ENCODE measurements at regions not wholly inside any gene's neighbourhood (a gene's known extent, or its start where the extent isn't known, plus 50 kb on each side); places are given as distances from the start of the nearest gene placed in this dataset.

DNA sequence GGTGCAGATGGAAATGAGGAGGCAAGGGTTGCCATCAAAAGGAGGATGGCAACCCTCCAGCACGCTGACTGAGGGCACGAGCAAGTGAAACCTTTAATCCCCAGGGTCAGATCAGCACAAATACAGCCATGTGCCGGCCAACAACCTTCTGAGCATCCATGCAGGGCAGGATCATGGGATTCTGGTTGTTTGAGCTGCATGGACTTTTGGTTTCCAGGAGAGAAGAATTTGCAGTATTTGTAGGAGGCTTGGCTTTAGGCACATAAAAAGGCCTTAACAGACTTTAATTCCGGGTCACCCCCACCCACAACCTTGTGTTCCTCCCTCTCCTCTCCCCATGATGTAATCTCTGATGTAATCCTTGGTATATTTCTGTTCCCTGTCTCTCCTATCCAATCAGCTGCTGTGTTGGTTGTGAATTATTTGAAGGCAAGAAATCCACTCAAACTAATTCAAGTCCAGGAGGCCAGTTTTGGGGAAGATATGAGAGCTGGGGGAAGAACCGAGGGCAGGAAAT lies 254.3 kb downstream of the SHQ1 start:
- no peak for DNase-seq (ENCODE audit: low read depth in 2 of 3, low spot score in 2 of 3)

DNA sequence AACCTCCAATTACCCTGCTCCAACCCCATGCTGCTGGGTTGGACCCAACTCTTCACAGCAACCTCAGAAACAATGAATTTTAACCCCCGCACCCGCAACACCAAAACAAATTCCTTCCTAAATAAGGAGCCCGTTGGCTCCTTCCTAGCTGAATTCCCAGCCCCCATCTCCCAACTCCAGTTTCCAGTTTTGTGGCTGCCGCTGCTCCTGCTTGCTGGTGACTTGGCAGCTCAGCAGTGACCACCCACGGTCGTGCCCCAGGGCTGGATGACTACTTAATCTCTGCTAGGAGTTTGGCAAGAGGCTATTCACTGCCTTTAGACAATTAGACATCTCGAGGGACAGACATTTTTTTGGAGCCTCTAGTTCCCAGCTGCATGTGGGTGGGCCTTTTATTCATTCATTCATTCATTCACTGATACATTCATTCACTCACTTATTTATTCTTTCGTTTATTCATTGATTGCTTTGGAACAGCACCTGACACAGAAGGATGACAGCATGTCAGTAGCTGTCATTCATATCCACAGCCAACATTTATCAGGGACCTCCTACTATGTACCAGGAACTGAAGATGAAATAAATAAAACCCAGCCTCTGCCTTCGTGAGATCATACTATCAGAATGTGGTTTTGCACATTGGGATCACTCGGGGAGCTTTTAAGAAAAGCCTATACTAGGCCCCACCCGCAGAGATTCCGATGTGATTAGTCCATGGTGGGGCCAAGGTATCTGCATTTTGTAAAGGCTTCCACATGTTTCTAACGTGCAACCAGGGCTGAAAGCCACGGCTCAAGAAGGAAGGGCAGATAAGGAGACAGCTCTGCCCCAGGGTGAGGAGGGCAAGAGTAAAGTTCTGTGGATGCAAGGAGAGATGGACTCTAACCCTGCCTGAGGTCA lies 256.5 kb downstream of the SHQ1 start:
- no peak for DNase-seq (ENCODE audit: low read depth in 2 of 3, low spot score in 2 of 3)

DNA sequence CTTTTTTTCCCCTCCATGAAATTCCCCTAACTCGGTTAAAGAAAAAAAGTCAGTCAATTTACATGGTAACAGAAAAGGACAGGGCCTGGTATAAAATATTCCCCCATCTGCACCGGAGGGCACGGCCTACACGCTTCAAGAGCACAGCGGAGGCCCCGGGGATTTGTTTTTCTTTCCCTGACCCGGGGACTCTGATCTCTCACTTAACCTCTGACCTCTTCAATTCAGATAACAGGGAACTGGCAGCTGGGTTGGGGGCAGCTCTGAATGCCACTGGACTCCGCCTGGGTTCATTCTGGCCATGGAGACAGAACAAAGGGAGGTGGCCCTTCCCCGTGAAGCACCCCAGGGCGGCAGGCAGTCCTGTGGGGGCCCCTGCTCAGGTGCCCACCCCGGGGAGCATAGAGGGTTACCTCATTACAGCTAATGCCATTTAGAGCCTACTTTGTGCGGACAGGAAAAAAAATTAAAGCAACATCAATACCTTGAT lies 257.5 kb downstream of the SHQ1 start:
- DNase-seq (ENCODE audit: low read depth in 2 of 3, low spot score in 2 of 3): no peak

DNA sequence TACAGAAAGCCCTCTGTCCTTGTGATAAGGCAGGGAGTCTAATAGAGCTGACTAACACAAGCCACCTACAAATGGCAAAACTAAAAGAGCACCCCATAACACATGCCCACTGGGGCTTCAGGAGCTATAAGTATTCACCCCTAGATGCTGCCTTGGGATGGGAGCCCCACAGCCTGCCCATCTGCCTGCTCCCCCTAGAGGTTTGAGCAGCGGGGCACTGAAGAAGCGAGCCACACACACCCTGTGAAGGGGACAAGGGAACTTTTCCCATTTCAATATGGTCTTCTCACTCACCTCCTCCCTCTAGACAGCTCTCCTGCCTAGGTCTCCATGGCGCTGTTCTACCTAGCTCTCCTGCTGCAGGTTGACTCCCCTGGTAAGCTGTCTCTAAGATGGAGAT lies 261.0 kb downstream of the SHQ1 start:
- DNase-seq (ENCODE audit: low read depth in 2 of 3, low spot score in 2 of 3): no peak

DNA sequence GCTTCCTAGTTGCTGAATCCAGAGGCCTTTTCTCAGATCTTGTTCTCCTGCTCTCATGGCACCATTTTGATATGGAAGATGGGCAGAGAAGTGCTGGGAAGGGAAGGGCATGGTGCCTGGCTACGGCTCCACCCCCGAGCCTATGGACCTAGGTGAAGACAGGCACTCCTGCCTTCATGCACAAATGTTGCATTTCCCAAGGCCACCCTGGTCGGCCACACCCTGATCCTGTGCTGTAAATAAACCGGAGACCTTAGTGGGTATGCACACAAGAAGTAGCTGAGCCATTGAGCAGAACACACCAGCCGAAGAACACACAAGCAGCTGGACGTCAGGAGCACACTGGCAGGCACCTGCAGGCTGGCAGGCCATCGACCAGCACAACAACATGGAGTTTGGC lies 261.6 kb downstream of the SHQ1 start:
- no peak for DNase-seq (ENCODE audit: low read depth in 2 of 3, low spot score in 2 of 3)

DNA sequence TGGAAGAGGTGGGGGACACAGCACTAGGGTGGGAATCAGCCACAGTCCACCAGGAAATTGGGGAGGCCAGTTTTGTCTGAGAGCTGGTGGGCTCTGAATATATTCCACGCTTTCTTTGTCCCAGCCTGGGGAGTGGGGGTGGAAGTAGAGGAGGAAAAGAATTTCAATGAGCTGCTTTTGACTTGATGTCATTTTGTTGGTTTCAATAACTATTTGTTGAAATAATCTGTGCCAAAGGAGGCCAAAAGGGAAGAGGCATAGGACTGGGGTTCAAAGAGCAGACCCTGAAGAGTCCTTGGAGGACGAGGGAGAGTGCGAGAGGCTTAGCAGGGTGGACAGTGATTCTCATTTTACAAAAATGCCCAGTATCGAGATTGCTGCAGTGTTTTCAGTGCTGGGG lies 262.3 kb downstream of the SHQ1 start:
- no peak for DNase-seq (ENCODE audit: low read depth in 2 of 3, low spot score in 2 of 3)

DNA sequence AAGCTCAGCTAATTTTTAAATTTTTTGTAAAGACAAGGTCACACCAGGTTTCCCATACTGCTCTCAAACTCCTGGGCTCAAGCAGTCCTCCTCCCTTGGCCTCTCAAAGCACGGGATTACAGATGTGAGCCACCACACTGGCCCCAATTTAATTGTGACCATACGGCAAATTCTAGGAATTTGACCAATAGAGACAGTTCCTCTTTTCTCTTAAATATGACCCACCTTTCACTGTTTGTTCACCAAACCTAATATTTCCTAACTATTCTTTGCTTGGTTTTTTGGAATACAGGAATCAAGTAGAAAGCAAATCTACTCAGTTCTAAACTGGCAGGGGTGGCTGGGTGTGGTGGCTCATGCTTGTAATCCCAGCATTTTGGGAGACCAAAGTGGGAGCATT lies 264.0 kb downstream of the SHQ1 start:
- no peak for DNase-seq (ENCODE audit: low read depth in 2 of 3, low spot score in 2 of 3)

DNA sequence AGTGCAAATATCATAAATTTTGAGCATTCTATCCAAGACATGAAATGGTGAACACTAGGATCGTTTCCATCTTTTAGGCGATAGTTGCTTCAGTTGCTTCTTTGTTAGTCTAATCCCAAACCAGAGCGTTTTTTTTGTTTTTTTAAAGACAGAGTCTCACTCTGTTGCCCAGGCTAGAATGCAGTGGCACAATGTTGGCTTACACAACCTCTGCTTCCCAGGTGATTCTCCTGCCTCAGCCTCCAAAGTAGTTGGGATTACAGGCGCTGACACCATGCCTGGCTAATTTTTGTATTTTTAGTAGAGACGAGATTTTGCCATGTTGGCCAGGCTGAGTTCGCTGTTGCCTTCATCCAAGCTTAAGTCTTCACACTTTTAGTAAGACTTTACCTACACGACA lies 265.3 kb downstream of the SHQ1 start:
- no peak for DNase-seq (ENCODE audit: low read depth in 2 of 3, low spot score in 2 of 3)

DNA sequence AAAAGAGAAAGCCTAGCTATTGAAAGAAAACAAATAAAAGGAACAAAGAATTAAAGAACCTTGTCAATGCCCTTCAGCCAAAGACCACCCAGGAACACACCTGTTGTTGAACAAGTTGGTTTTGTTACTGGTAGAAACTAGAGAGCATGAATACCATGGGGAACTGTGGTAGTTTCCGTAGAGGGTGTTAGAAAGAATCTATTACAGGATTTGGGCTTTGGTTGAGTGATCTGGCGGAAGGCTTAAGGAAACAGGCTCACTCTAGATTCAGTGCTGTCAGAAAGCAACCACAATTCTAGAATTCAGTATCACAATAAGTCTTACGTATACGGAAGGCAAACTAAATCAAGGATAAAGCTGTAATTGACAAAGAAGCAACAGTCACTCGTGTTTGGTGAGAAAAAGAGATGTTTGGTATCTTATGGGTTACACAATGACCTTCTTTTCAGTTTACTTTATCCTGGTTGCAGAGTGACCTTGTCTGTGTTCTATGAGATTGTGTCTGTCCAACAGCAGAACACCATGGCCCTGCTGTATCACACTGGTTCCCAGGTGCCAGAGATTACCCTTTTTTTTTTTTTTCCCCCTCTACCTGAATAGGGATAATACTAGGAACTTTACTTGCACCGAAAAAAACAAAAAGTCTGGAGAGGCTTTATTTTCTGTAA lies 265.9 kb downstream of the SHQ1 start:
- DNase-seq (ENCODE audit: low read depth in 2 of 3, low spot score in 2 of 3): no peak

DNA sequence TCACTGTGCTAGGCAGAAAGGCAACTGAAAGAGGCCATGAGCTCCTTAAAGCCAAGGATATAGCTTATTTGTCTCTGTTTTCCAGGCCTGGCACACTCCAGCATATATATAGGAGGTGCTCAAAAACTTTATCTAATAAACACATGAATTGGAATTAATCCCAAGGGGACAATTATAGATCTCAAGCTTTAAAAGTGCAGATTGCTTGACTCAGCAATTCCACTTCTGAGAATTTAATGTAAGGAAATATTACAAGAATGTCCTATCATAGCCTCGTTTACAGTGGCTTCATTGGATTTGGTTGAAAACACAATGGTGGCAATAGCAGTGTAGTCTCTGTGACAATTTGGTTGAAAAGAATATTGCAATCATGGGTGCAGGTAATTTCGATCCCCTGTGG lies 267.3 kb downstream of the SHQ1 start:
- no peak for DNase-seq (ENCODE audit: low read depth in 2 of 3, low spot score in 2 of 3)

DNA sequence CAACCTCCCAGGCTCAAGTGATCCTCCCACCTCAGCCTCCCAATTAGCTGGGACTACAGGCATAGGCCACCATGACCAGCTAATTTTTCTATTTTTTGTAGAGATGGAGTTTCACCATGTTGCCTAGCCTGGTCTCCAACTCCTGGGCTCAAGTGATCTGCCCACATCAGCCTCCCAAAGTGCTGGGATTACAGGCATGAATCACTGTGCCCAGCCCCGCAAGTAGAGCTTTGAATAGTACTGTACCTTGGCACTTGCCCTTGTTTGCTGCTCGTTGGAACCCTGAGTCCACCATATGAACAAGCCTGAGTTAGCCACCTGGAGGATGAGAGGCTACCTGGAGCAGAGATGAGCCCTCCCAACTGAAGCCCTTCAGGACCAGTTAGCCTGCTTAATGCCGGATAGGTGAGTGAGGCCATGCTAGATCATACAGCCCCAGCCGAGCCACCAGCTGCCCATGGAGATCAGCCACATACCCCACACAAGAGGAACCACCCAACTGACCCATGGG lies 267.9 kb downstream of the SHQ1 start:
- DNase-seq (ENCODE audit: low read depth in 2 of 3, low spot score in 2 of 3): no peak

DNA sequence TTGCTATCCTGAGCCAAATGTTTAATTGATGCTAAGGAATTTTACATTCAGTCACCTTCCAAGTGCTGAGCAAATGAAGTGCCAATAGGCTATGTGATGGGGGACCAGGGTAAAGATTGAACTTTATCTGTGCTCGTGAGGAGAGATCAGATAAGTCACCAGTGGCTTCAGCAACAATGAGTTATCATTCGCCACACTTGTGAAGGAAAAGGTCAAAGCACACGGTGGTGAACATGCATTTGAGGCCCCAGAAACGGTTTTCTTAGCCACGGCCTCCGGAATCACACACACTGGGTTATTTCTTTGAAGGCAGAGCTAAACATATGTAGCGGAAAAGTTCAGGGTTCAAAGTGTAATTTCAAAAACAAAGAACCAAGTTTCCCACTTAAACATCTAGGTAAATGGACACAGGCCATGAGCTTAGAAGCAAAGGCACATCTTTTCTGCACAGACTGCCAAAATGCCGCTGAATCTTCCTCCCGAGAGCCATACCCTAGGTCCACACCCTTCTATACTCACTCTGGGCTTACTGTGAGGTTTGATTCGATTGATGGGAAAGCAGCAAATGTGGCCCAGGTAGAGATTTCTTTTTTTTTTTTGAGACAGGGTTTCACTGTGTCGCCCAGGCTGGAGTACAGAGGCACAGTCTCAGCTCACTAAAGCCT lies 268.5 kb downstream of the SHQ1 start:
- DNase-seq (ENCODE audit: low read depth in 2 of 3, low spot score in 2 of 3): no peak

DNA sequence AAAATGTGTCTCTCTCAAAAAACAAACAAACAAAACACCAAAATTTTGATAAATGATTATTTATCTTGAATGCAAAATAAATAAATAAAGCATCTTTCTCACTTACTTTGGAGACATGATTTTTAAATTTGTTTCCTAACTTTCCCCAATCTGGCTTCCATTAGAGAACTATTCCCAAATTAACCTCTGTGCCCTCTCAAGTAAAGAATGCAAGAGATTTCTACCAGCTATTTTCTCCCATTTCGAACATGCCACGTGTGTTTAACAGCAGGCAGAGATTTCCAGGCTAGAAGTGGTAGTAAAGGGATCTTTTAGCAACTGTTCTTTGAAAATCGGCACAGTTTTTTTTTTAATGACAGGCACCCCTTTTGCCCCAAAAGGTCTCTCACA lies 269.1 kb downstream of the SHQ1 start:
- no peak for DNase-seq (ENCODE audit: low read depth in 2 of 3, low spot score in 2 of 3)

DNA sequence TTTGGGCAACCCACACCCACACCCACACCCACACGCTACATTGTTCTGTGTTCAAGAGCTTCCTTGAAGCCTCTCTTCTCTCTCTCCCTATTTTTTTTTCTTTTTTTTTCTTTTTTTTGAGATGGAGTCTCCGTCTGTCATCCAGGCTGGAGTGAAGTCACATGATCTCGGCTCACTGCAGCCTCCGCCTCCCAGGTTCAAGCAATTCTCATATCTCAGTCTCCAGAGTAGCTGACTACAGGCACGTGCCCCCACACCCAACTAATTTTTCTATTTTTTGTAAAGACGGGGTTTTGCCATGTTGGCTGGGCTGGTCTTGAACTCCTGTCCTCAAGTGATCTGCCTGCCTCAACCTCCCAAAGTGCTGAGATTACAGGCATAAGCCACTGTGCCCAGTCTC lies 271.1 kb downstream of the SHQ1 start:
- no peak for DNase-seq (ENCODE audit: low read depth in 2 of 3, low spot score in 2 of 3)

DNA sequence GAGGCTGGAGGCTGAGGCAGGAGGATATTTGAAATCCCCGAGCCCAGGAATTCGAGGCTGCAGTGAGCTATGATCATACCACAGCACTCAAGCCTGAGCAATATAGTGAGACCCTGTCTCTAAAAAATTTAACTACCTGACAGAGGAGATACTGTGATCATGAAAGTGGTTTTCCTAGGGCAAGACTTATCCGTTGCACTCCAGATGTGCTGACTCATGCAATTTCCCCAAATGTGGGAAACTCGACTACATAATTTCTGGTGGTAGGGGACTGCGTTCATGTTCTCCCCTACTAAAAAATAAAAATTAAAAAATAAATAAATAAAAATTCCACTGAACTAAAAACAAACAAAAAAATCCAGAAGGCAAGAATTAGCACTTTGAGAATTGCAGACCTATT lies 271.7 kb downstream of the SHQ1 start:
- no peak for DNase-seq (ENCODE audit: low read depth in 2 of 3, low spot score in 2 of 3)

DNA sequence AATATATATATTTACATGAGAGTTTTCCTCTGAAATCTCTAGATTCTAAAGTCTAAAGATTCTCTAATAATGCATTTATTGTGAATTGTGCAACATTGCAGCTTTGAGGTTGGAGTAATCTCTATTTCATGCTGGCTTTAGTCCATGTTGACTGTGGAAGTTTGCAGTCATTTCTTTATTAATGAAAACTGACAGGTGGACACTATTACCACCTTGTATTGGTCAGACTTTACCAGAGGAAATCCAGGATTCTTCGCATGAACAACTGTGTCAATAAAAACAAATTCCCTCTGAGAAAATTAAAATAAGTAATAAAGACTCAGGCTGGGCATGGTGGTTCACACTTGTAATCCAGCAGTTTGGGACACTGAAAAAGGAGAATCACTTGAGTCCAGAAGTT lies 274.1 kb downstream of the SHQ1 start:
- no peak for DNase-seq (ENCODE audit: low read depth in 2 of 3, low spot score in 2 of 3)

DNA sequence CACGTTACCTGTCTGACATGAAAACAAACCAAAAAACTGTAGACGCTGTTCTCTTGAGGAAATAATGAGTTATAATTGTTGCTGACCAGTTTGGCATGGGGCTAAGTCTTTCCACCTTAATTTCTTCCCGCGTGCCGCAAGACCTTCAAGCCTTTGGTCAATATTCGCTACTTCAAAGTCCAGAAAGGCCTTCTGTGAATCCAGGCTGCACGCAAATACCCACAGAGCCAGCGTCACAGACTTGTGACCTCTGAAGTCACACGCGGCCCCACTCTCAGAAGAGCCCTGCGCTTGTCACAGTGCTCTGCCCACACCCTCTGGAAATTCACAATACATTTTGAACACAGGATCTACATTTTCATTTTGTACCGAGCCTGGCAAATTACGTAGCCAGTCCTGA lies 275.2 kb downstream of the SHQ1 start:
- DNase-seq (ENCODE audit: low read depth in 2 of 3, low spot score in 2 of 3): no peak

DNA sequence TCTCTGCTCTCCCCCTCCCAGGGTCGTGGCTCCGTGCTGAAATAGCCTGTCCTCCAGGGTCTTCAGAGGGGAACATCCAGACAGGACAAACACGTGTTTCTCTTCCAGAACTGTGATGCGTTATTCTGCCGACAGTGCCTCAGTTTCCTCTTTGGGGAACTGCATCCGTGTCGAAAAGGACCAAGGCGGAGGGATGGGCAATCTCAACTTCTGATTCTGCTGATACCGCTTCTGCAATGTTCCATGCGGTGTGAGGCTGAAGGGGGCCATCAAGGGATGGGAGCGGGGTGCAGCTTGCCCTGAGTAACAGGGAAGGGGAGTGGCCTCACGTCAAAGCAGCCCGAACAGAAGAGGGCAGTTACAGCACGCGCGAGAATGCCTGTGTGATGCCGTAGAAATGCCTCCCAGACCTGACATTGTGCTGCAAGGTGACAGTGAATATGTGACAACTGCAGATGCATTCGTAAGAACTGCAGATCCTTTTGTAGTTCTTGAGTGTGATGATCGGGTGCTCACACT lies 275.7 kb downstream of the SHQ1 start:
- DNase-seq (ENCODE audit: low read depth in 2 of 3, low spot score in 2 of 3): no peak

DNA sequence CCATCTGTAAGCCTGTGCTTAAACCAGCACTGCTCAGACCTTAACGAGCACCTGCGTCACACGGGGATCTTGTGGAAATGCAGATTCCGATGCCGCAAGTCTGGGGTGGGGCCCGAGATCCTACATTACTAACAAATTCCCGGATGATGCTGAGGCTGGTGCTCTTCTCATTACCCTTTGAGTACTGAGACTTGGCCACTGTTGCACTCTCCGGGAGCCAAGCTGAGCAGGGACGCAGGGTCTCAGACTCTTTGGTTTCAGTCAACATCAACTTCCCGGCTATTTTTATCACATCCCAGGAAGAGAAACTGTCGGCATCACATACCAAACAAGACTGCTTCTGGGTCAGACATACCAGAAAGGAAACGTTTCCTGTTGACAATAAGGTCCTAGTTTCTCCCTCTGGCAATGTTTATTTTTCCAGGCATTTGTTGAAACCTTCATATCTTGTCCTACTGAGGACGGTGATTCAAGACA lies 276.6 kb downstream of the SHQ1 start:
- no peak for DNase-seq (ENCODE audit: low read depth in 2 of 3, low spot score in 2 of 3)

DNA sequence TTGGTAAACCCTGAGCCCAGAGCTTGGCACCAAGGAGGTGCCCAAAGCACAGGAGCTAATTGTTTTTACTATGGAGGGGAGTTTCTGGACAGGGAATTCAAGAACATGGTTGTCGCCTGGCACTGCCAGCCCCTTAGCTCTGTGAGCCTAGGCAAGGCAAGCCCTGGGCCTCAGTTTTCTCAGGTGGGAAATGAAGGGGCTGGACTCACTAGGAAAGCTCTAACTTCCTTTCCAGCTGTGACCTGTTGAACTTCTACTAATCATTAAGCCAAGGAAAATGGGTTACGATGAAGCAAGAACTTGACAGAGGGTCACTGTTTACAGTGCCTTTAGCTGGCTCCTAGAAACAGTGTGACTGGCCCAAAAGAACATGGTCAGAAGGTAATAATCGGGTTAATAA lies 277.2 kb downstream of the SHQ1 start:
- DNase-seq (ENCODE audit: low read depth in 2 of 3, low spot score in 2 of 3): no peak

DNA sequence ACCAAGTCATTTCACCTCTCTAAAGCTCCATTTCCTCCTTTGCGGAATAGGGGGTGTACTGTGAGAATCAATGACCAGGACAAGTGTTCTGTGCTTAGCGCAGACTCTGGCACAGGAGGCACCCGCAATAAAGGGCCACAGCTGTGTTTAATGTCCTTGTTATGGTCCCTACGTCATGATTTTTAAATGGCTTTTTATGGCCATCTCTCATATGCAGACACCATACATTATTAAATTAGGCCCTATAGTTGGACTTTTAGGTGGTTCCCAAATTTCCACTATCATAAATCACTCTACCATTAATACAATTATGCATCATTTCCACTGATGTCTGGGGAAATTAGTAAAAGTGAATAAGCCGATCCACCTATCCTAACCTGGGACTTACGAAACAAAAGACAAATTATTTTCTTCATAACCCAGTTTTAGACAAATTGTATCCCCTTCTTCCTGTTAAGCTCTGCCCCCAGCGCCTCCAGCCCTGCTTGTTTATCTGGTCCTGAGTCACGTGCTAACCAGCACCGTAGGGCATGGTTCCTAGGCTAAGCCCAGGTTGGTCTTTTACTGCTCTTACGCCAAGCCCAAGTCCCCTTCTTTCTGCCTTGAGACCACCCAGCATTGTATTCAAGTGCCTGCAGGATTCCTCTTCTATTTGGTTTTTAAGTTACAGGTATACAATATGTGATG lies 278.3 kb downstream of the SHQ1 start:
- DNase-seq (ENCODE audit: low read depth in 2 of 3, low spot score in 2 of 3): no peak

Data from activated CD8-positive, alpha-beta memory T cell treated with anti-CD3 and anti-CD28 coated beads for 48 hours (primary cell).